Mucosa of descending colon (tissue), 3 donors: ENCODE measurements at regions not wholly inside any gene's neighbourhood (a gene's known extent, or its start where the extent isn't known, plus 50 kb on each side); places are given as distances from the start of the nearest gene placed in this dataset.

ENCODE experiments used
- ATAC-seq: fragments of 200-7000 bp; cut with Tn5 transposase; one replicate; pipeline ENCODE4 v1.9.1; 2020; ENCODE audit warnings: mild to moderate bottlenecking, moderate library complexity
- DNase-seq, 3 donors: peaks; one replicate each; pipeline ENCODE4 v3.0.0-alpha.2; 2020
- H3K36me3 ChIP-seq: fragments of 200-600 bp; one replicate; pipeline ENCODE4 v1.8.0; 2021; ENCODE audit warnings: low read depth, mild to moderate bottlenecking
- H3K4me1 ChIP-seq: fragments of 200-600 bp; one replicate; pipeline ENCODE4 v1.8.0; 2021; ENCODE audit warnings: low read depth, mild to moderate bottlenecking
- H3K4me3 ChIP-seq: fragments of 200-600 bp; one replicate; pipeline ENCODE4 v1.8.0; 2021; ENCODE audit warnings: mild to moderate bottlenecking
- H3K9me3 ChIP-seq: fragments of 200-600 bp; one replicate; pipeline ENCODE4 v1.8.0; 2021; ENCODE audit warnings: mild to moderate bottlenecking
- intact Hi-C, 2 donors: fragments of 100-400 bp; cut with DNase I in 1 of 2; cut with micrococcal nuclease in 1 of 2; formaldehyde crosslinking; loops; one replicate each; pipeline versions ENCODE4 v1.11.0 to v1.11.1; 2022; cut with DNase I, micrococcal nuclease
- TF ChIP-seq, protein P1 (sequence below): fragments of 200-600 bp; IDR thresholded peaks from one replicate; pipeline ENCODE4 v1.8.0; 2022; ENCODE audit warnings: antibody characterized with exemption, mild to moderate bottlenecking
- donor health status: DM: no; HTN: no; CAD: no; lungs with moderate emphysema.
- donor health status: DM: no; HTN: no; CAD: no.
- donor health status: DM: no; HTN: yes; CAD: no.

DNA sequence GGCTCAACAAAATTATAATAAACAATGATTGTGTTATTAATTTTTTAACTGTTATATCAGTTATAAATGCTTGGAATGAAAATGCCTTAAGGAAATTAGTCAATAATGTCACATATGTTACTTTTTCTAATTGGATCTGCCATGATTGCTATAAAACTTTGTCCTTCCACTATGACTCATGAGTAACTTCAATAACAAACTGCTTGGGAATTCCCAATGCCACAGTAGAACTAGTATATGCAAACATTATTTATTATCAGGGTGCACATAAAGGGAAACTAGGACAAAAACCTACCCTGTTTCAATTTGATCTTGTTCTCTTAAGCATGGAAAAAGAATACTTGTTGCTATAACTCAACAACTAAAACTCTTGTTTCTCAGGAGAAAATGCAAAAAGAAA lies 59.1 kb upstream of the PDC start:
- ATAC-seq = no peak

DNA sequence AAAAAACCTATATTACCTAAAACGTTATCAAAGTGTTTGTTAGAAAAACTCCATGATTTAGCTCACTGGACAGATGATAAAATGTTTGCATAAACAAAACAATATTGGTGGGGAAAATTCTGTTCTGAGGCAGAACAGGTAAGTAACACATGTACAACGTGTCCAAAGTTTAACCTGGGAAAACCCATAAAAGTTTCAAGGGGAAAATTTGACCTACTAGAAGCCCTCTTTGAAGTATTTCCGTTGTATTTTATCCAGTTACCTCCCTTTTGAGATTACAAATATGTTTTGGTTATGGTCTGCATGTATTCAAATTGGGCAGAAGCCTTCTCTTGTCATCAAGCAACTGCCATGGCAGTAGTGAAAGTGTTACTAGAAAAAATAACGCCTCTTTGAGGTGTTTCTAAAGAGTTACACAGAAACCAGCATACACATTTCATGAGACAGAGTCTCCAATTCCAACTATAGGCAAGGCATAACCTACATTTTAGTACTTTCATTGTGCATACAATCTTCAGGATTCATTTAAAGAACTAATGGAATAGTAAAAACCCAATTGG lies 58.0 kb upstream of the PDC start:
- no peak overlapping the region for H3K4me3 ChIP-seq
- H3K4me1 ChIP-seq = no peaks in the 10 kb centered on the region
- no peak for ATAC-seq
- intact Hi-C loops = no loop called here
- TF ChIP-seq, protein P1, sequence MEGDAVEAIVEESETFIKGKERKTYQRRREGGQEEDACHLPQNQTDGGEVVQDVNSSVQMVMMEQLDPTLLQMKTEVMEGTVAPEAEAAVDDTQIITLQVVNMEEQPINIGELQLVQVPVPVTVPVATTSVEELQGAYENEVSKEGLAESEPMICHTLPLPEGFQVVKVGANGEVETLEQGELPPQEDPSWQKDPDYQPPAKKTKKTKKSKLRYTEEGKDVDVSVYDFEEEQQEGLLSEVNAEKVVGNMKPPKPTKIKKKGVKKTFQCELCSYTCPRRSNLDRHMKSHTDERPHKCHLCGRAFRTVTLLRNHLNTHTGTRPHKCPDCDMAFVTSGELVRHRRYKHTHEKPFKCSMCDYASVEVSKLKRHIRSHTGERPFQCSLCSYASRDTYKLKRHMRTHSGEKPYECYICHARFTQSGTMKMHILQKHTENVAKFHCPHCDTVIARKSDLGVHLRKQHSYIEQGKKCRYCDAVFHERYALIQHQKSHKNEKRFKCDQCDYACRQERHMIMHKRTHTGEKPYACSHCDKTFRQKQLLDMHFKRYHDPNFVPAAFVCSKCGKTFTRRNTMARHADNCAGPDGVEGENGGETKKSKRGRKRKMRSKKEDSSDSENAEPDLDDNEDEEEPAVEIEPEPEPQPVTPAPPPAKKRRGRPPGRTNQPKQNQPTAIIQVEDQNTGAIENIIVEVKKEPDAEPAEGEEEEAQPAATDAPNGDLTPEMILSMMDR = no peak
- H3K36me3 ChIP-seq = no peaks in the 10 kb centered on the region
- DNase-seq = no peak
- H3K9me3 ChIP-seq = peaks cover 9% of the 10 kb centered on the region

More for the DNA sequence above, 59.1 kb upstream of the PDC start:
- no peak overlapping the region for H3K4me3 ChIP-seq
- H3K9me3 ChIP-seq = peaks cover 16% of the 10 kb centered on the region
- intact Hi-C loops = no loop called here
- TF ChIP-seq, protein P1 = no peak
- H3K4me1 ChIP-seq = no peaks in the 10 kb centered on the region
- no peak for DNase-seq
- no peaks in the 10 kb centered on the region for H3K36me3 ChIP-seq

DNA sequence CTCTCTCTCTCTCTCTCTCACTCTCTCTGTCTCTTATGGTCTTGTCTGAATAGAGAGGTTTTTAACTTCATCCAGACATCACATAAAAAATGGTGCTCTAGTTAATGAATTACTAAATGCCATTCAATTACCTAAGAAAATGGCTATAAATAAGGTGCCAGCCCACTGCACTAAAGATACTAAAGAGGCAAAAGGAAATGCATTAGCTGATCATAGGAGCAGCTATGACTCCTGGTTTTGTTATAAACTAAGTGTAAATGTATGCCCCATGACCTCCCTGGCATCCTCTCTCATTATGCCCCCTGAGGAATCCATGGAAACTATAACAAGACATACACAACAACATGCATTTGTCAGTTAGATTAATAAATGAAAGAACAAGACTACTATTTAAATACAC lies 57.5 kb upstream of the PDC start:
- TF ChIP-seq, protein P1 = no peak
- DNase-seq (no peak), ATAC-seq (no peak)
- intact Hi-C loops = no loop called here
- Histone ChIP-seq H3K36me3 (no peaks in the 10 kb centered on the region), H3K4me3 (no peak overlapping the region), H3K9me3 (peaks cover 5% of the 10 kb centered on the region), H3K4me1 (no peaks in the 10 kb centered on the region)

DNA sequence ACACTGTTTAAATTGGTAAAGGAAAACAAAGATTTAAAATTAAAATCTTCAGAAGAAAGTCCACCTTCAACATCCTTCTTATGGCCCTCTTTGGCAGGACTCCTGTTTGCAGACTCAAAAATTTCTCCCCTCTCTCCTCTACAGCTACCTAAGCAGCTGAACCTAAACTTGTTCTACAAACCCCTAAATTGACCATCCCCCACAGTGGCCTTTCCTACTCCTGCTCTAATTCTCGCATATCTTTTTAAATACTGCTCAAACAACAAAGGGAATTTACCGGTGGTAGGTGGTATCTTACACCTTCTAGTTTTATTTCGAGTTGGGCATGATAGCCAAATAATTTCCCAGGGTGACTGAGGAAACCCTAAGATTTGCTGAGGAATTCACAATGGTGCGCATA lies 53.5 kb upstream of the PDC start:
- H3K9me3 ChIP-seq = no peaks in the 10 kb centered on the region
- TF ChIP-seq, protein P1 = no peak
- ATAC-seq = no peak
- intact Hi-C loops = no loop called here
- no peaks in the 10 kb centered on the region for H3K36me3 ChIP-seq
- no peak overlapping the region for H3K4me3 ChIP-seq
- no peak for DNase-seq
- no peaks in the 10 kb centered on the region for H3K4me1 ChIP-seq

DNA sequence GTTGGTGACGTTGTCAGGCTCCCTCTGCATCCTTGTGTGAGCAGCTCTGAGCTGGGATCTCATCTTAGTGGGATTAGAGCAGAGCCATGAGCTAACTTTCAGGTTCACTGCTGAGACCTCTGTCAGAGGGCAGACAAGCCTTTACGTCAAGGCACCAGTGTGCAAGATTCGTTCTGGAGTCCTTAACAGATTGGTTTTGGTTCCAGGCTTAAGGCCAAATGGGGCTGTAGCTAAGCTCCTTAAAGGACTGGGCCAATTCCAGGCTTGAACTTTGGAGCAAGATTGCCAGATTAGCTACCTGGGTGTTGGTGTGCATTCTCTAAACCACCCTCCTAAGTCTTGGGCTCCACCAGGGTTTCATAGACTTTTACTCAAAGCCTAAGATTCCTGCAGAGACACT lies 52.6 kb upstream of the PDC start:
- H3K4me1 ChIP-seq = no peaks in the 10 kb centered on the region
- TF ChIP-seq, protein P1 = no peak
- no peak overlapping the region for H3K4me3 ChIP-seq
- H3K9me3 ChIP-seq = no peaks in the 10 kb centered on the region
- intact Hi-C loops = no loop called here
- no peak for DNase-seq
- ATAC-seq = no peak
- H3K36me3 ChIP-seq = no peaks in the 10 kb centered on the region
